ENCODE measurements at regions not wholly inside any gene's neighbourhood (a gene's known extent, or its start where the extent isn't known, plus 50 kb on each side); places are given as distances from the start of the nearest gene placed in this dataset.

- TF ChIP-seq POLR2AphosphoS5 (IDR thresholded peaks at IDR 0.05) (no peak), POLR2A (IDR thresholded peaks at IDR 0.05) (no peak)
These were observed 280.4 kb downstream of the BRINP2 start for GRCh38 chr1:177451191-177451590.

Data from breast epithelium (tissue), 3 donors.